ENCODE measurements at regions not wholly inside any gene's neighbourhood (a gene's known extent, or its start where the extent isn't known, plus 50 kb on each side); places are given as distances from the start of the nearest gene placed in this dataset.
A peak's percentile ranks its signal among the peaks of the same experiment; 100 is the strongest.

GRCh38 chr12:127642208-127642607 is 624.8 kb upstream of the TMEM132C start:
- no peak for DNase-seq

GRCh38 chr12:127648321-127648720 is 618.6 kb upstream of the TMEM132C start:
- no peak for DNase-seq

GRCh38 chr12:127649961-127650360 is 617.0 kb upstream of the TMEM132C start:
- no peak for DNase-seq

GRCh38 chr12:127650626-127651025 is 616.3 kb upstream of the TMEM132C start:
- DNase-seq, result no peak

DNA sequence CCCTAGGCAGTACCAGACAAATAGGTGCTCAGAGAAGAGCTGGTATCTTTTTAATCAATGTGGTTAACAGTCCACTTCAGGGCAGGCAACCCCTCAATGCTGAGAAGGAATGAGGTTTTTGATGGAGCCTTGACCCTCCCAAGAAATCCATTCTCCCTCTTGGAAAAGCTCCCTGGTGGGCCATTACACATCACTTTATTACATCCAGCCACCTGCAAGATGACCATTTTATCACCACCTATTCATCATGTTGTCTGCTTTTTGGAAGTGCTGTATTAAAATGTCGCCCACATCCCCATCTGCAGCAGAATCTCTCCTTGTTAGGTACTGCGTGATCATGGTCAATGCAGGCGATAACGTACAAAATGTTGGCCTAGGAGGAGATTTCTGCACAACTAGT is 614.7 kb upstream of the TMEM132C start:
- DNase-seq, result no peak

- no peak for DNase-seq
Measured at GRCh38 chr12:127654383-127654985, 612.5 kb upstream of the TMEM132C start.

- DNase-seq, result no peak
Measured at GRCh38 chr12:127655691-127656090, 611.3 kb upstream of the TMEM132C start.

GRCh38 chr12:127656266-127656665 is 610.7 kb upstream of the TMEM132C start:
- no peak for DNase-seq

GRCh38 chr12:127657036-127657435 is 609.9 kb upstream of the TMEM132C start:
- no peak for DNase-seq

GRCh38 chr12:127660961-127661360 is 606.0 kb upstream of the TMEM132C start:
- no peak for DNase-seq

DNA sequence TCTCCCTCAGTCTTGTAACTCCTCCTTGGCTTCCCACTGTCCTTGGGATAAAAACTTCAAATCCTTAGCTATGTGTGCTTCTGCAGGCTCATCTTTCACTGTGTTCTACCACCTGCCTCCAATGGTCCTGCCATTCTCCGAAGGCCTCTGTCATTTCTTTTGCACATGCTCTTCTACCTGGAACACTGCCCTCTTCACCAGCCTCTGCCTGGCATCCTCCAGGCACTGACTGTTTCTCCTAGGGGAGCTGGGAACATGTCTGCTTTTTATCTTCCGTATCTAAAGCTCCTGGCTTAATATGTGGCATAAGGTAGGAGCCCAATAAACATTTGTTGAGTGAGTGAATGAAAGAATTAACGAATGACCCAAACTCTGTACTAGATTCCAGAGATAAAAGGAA is 603.3 kb upstream of the TMEM132C start:
- DNase-seq, result no peak

- no peak for DNase-seq
Measured at GRCh38 chr12:127664901-127665300, 602.1 kb upstream of the TMEM132C start.

- DNase-seq, result no peak
Measured at GRCh38 chr12:127667131-127667685, 599.8 kb upstream of the TMEM132C start.

- no peak for DNase-seq
Measured at GRCh38 chr12:127670294-127670693, 596.7 kb upstream of the TMEM132C start.

DNA sequence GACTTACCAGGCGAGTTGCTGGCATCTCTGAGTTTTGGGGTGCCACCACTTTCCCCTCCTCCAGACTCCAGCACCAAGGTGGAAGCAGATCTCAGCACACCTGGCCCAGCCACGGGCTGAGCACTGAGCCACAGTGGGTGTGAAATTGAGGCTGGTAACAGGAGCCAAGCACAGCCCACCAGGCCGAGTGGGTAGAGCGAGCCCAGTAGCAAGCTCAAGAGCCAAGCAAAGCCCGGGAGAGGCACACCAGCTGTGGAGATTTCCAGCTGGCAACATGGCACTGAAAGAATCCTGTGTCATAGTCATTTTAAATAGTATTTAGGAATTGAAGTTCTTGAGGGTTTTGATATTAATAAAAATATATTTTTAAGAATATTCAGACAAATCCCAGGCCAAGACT is 596.2 kb upstream of the TMEM132C start:
- no peak for DNase-seq

- no peak for DNase-seq
Measured at GRCh38 chr12:127675936-127676335, 591.0 kb upstream of the TMEM132C start.

- DNase-seq, result peak; percentile 23
Measured at GRCh38 chr12:127677537-127678131, 589.3 kb upstream of the TMEM132C start.

DNA sequence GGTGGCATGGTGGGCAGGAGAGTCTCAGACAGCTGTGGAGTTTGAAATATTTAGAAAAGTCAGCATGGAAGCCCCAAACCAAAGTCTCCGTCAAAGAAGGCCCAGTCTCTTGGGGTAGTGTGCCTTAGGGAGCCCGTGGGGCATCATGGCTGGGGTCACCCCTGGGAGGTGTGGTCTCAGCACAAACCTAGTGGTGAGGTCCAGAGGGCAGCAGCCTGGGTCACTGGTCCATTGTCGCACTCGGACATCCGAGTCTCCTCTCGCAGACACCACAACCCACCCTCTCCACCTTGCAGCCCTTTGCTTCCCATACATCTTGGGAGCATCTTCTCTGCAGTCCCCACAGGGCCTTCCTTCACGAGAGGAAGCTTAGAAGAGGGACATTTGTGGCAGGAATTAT is 588.0 kb upstream of the TMEM132C start:
- no peak for DNase-seq

DNA sequence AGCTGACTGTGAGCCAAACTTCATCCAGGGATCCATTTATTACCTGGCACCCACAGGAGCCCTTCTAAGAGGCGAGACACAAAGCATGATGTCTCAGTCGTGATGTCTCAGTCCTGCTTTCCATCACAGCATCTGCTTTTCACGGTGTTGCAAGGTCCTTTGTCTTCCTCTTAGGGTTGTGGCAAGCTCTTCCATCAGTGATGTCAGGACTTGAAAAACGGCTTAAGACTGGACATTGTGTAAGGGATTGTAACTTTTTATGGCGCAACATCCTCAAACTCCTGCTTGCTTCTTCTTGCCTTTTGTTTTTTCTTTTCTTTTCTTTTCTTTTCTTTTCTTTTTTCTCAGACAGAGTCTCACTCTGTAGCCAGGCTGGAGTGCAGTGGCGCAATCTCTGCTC is 586.5 kb upstream of the TMEM132C start:
- no peak for DNase-seq

DNA sequence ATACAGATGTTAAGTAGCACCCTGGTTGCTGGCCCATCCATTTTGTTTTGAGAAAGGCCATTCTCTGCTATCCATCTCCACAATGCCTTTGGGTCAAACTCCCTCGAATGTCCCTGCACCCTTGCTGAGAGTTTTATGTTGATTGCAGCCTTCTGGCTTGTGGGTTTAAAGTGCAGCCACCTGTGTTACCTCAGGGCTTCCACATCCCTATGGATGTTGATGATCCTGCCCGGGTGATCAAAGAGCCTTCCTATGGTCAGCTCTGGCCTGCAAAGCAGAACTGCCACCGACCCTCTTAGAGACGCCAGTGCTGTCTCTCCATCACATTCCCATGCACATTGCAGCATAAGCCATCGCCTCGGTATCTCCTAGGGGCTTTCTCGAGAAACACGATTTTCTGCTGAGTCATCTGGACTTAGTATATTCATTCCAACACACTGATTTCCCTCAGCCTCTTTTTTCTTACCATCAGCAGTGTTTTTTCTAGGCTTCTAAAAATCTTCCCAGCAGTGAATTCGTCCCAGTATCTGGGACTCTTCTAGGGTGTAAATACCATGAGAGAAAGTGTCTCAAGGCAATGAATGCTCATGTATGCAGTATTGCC is 585.7 kb upstream of the TMEM132C start:
- DNase-seq, result no peak

- no peak for DNase-seq
Measured at GRCh38 chr12:127685491-127685890, 581.5 kb upstream of the TMEM132C start.

- no peak for DNase-seq
Measured at GRCh38 chr12:127685931-127686330, 581.0 kb upstream of the TMEM132C start.

GRCh38 chr12:127687181-127687580 is 579.8 kb upstream of the TMEM132C start:
- no peak for DNase-seq

- no peak for DNase-seq
Measured at GRCh38 chr12:127688906-127689428, 578.0 kb upstream of the TMEM132C start.

Measured in CD4-positive, alpha-beta T cell treated with Interleukin-17A for 1 hour (primary cell).